H1 (cell line): ENCODE measurements at regions not wholly inside any gene's neighbourhood (a gene's known extent, or its start where the extent isn't known, plus 50 kb on each side); places are given as distances from the start of the nearest gene placed in this dataset.

Experiments
- SAP30 ChIP-seq: fragments of 300-600 bp; sonication (generic); IDR thresholded peaks from 2 replicates; pipeline ENCODE4 v1.7.1; 2012; ENCODE audit warnings: low read length, moderate library complexity, mild to moderate bottlenecking, inconsistent platforms; ENCODE audit not compliant: insufficient read depth, insufficient replicate concordance

GRCh38 chr21:35692311-35692710 is 368.0 kb downstream of the SETD4 start (continued):
- no peak for TF ChIP-seq SAP30
